GM18907 (cell line): ENCODE measurements at regions not wholly inside any gene's neighbourhood (a gene's known extent, or its start where the extent isn't known, plus 50 kb on each side); places are given as distances from the start of the nearest gene placed in this dataset.

Experiments used
- ATAC-seq: cut with Tn5 transposase; IDR thresholded peaks from one replicate; pipeline ENCODE4 v1.9.1; 2021; ENCODE audit warnings: mild to moderate bottlenecking, moderate library complexity; ENCODE audit not compliant: unreplicated experiment

DNA sequence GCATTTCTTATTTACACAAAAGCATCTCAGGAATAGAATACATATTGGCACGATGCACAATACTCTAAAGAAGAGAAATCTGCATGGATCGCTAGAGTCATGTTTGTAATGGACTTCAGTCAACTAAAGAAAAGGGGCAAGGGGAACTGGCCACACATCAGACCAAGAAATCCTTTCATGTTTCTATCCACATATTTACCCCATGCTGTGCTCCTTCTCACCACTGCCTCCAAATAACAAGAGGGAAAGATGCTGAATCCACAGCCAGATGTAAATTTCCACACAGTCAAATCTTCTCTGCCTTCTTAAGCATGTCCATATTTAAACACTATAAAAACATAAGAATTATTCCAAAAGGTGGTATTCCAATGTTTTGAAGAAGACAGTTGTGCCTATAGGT is 67.6 kb downstream of the COX18 start:
- no peak for ATAC-seq

DNA sequence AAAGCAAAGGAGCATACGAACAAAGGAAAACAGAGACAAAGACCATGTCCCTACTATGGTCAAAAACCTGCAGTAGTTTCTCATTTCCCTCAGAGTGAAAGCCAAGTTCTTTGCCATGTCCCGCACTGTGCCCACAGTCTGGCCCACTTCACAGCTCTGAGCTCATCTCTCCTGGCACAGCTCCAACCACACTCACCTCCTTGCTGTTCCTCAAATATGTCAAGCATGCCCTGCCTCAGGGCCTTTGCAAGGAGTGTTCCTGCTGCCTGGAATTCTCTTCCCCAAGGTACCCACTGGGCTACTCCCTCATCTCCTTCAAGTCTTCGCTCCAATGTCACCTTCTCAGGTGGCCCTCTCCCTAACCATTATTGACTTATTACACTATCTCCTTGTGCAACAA is 72.1 kb downstream of the COX18 start:
- no peak for ATAC-seq

DNA sequence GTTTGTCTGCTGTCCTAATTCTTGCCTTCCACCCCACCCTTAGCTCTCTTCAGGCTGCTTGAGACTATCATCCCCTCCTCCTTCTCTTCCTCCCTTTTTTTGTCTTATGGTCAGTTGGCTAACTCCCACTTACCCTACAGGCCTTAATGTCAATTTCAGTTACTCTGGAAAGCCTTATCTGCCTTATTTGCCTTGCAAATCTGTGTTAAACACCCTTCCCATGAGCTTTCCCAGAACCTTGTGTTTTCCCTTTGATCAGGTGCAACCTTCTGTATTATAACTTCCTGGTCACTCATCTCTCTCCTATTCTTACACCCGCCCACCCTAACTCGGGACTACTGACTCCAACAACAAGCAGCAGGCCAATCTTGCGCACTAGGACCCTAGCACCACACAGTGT is 74.8 kb downstream of the COX18 start:
- ATAC-seq: no peak

DNA sequence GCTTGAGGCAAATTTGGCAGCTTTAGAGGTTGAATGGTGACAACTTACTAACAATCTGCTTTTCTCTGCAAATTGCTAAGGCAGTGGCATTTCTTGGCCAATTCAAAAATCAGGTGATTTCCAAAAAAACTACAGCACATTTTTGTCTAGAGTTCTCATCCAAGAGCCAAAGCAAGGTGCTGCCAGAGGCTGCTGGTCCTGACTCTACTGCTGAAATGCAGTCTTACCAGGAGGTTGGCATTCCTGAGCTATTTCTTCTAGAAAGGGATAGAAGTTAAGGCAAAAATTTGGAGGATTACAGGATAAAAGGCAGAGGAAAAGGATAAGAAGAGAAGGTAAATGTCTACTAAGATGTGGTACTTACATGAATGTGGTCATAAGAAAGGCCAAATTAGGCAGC is 75.6 kb downstream of the COX18 start:
- no peak for ATAC-seq

DNA sequence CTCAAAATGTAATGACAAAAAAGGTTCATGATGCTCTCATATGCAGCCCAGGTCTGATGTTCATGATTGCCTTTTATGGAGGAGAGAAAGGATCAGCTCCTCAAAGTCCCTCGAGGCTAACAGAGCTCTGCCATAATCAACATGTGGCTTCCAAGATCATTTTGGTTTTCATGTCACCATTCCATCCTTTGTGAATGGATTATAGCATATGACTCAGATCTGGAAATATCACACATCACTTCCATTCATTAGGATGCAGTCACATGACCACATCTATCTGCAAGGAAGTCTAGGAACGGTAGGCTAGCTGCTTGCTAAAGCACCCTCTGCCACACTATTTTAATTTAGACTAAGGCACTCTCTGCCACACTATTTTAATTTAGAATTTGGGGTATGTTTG is 77.6 kb downstream of the COX18 start:
- ATAC-seq: no peak

DNA sequence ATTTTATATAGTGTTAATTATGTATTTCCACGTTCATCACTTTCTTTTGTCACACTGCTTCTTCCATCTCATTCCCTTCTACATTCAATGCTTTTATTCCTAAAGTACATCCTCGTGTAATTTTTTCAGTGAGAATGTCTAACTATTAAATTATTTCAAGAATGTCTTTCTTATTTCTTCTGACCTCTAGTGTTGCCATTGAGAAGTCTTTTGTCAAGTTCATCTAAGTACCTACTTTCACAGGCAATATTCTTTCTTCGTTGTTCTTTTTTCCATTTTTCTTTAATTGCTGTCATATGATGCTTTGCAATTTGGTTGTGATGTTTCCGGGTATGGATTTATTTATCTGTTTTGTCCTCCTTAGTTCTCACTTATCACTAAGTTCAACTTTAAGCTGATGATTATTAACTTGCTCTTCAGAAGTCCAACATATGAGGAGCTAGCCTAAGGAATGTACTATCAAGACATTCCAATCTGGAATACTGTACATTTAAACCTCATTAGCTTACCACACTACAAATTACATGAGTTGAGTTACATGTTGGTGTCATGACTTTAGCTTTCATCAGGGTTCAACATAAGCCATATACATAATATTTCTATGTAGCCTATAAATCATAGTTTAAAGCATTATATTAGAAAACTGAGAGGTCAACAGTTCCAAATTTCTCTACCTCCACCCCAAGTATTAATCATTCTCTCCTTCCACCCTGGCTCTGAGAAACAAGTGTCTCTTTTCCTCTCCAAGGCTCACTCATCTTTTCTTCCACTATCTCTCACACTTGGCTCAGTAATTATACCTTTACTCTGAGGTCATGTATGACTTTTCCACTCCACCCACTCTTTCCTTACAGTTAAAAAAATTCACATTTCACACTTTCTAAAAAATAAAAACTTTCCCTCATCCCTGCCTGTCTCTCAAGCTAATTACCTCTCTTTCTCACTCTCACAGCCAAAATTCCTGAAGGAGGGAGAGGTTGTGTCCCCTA is 81.5 kb downstream of the COX18 start:
- no peak for ATAC-seq

DNA sequence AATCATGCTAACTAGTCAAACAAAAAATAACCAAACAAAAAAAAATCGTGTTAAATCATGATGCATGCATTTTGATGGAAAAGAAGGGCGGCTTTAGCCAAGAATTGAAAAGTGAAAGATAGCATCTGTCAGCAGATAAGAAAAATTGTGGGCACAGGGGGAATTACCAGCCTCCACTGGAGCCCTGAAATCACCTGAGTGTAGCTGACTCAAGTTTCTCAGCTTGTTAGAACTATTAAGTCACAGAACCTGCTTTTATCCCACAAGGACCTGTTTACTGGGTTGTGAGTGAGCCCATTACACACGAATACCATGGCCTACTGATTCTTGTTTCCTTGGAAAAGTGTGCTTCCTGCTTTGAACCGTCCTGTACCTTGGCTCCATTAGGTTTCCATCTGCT is 85.2 kb downstream of the COX18 start:
- ATAC-seq: no peak

DNA sequence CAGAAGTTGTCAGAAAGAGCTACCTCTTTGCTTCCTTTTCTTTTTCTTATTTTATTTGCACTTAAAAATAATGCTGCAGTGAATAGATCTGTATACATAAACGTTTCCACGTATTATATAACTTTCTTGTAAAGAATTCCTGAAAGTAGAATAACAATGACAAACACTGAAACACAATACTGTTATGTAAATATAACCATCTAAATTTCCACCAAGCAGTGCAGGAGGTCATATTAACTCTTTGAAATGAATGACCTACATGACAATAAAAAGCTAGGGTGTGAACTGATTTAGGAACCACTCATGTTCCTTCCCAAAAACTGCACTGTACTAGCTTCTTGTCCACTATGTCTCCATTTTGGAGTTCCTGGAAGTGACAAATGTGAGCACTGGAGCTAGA is 85.8 kb downstream of the COX18 start:
- ATAC-seq: no peak

DNA sequence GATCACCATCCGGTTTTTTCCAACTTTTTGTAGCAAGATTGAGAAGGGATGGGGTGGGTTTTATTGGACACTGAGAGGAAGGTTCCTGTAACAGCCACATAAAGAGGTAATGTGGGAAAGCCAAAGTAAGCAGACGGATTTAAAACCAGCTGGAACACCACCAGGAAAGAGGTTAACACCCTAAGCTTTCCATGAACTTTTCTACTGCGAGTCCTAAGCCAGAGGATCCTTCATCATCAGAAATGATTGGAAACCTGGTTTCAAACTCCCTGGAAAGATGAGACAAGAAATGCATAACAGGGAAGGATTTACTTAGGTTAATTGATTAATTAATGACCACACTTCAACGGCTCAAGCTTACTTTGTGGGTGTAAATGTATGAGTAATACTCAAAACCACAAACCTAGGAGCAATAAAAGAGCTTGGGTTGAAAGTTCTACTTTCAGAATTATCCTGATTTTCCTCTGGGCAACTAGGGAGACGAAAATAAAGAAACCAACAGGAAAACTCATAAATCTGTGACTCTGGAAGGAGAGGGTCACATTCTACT is 91.5 kb downstream of the COX18 start:
- no peak for ATAC-seq

DNA sequence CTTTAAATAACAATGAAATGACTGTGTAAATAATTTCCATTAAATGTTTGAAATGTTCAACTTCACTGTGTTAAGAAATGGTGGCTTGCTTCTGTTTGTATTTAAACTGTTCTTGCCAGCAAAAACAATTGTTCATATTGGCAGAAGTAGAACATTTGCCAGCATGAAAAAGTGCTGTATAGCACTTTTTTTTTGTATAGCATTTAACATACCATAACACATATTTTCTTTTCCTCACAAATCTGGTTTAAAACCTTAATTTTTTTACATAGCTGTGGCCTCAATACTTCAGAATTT is 94.1 kb downstream of the COX18 start:
- no peak for ATAC-seq

DNA sequence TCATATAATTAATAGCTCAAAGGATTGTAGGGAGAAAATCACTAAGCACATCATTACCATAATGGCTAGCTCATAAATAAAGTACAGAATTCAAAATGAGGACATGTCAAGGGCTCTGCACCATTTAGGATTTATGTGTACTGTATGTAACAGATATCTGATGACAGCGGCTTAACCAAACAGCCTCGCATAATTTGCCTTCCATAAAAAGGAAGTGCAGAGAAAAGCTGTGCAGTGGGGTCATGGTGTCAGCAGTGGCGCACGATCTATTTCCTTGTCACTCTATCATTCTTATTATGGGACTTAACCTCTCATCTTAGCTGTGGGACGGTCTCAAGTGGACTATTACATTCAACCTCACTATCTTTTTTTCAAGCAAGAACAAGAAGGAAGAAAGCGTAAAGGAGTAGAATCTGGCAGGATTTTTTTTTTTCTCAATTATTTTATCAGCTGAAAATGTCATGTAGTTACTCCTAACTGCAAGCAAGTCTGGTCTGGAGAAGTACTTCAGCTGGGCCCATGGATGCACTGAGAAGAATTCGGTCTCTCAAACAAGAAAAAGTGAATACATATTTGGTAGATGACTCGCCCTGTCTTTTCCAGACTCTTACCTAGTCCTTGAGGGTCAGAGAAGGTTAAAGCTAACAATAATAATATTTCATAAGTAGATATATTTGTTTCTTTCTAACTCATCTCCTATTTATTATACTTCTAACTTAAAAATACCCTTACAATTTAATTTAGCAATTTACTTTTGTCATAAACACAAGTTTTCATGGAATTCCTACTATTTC is 94.6 kb downstream of the COX18 start:
- no peak for ATAC-seq

DNA sequence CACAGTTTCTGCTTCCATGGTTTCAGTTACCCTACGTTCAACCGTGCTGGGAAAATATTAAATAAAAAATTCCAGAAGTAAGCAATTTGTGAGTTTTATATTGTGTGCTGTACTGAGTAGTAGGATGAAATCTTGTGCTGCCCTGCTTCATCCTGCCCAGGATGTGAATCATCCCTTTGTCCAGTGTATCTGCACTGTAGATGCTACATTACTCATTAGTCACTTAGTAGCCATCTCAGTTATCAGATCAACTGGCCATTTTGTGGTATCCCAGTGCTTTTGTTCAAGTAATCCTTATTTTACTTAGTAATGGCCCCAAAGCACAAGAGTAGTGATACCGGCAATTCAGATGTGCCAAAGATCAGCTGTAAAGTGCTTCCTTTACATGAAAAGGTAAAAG is 97.9 kb downstream of the COX18 start:
- no peak for ATAC-seq

DNA sequence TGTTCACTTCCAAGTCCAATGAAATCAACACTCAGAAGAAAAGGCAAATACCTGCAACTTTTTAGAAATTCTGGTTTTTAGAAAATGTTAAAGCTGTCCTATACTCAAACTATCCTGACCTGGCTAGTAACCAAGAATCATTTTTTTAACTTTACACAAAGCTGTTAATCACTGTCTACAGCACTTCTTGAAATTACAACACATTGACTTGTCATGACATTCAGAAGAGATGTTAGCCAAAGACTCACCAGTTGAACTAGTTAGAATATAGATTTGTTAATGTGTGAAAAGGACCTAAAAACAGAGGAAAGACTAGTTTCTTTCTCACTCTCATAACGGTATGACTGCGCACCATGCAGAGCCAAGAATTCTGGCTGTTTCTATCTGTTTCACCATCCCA is 98.8 kb downstream of the COX18 start:
- no peak for ATAC-seq

DNA sequence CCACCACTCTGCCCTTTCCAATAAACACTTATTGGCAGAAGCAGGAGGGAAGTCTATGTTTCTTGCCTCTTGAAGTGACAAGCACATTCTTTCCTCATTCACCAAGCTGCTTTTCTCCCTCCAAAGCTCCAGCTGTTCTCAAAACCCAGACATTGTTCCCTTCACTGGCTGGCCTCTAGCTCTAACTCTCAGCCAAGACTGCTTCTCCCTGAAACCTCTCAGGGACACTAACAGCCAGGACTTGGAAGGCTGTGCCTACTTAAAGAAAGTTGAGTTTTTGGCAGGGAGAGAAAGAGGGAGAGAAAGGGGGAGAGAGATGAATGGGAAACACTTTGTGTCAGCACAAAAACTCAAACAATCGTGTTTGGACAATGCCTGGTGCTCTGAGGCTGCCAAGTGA is 99.5 kb downstream of the COX18 start:
- no peak for ATAC-seq

DNA sequence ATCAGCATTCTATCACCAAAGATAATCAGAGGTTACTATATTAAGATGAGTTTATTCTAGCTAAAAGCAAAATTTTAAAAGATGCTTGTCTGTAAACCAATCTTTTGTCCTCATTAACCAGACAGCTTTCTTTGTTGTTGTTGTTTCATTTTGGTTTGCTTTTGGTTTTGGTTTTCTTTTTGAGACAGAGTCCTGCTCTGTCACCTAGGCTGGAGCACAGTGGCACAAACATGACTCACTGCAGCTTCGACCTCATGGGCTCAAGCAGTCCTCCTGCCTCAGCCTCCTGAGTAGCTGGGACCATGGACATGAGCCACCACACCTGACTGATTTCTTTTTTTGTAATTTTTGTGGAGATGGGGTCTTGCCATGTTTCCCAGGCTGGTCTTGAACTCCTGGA is 102.9 kb downstream of the COX18 start:
- ATAC-seq: no peak

DNA sequence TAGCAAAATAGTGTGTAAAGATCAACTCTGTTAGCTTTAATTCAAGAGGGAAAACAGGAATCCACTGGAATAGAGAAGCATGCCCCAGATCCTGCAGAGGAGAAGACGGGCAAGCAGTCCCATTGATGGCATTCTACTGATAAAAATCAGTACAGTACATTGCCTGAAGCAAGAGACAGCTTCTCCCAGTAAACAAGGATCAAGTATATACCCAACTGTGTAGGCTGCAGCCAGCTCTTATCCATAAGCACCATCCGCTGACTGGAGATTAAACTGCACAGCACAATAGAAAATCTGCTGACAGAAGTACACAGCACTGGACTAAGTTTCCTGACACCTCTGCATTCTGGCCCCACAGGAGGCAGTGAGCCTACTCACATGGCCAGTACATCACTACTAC is 110.1 kb downstream of the COX18 start:
- no peak for ATAC-seq

DNA sequence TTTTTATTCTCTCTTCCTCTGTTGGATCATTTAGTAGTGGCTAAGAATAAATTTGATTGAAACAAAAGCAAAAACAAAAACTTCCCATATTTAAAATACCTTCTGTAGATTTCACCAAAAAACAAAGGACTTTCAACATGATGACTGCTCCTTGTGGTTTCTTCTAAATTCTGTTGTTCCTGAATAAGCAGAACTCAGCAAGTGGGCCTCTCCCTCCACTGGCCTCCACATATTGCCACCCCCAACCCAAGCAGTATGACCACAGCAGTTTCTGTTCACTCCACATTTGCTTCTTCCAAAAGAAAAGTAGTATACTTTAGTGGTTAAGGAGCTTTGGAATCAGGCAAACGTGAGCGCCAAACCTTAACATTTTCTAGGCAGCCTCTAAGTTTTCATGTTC is 114.7 kb downstream of the COX18 start:
- ATAC-seq: no peak

DNA sequence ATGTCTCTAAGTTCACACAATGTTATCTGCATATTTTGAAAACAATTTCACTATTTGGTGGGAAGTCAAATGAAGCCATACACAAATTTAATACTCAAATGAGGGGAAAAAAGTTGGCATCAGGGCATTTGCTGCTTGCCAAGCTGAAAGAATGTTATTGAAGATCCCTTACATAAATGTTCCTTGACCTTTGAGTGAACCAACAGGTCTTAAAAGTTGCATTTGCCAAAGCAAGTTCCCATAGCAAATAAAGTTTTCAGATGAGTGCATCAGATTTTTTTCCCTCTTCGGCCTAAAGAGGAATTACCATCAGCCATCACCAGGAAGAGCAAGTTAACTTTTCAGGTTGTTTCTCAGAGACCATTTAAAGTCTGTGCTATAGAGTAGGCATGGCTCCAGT is 115.9 kb downstream of the COX18 start:
- ATAC-seq: no peak

DNA sequence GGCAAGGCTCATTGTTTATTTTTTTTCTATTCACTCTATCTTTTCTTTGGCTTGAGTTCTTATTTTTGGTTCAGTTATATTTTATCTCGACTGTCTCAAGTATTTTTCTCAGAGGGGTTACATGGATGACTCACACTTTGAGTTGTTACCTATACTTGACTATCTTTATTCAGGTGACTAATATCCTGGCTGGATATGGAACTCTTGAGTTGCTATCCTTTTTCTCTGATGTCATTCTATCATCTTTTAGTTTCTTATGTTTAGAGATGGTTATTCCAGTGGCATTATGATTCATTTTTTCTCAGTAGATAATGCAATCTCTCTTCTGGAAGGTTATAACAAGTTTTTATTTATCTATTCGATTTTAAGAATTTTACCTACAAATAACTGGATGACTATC is 117.9 kb downstream of the COX18 start:
- ATAC-seq: no peak

DNA sequence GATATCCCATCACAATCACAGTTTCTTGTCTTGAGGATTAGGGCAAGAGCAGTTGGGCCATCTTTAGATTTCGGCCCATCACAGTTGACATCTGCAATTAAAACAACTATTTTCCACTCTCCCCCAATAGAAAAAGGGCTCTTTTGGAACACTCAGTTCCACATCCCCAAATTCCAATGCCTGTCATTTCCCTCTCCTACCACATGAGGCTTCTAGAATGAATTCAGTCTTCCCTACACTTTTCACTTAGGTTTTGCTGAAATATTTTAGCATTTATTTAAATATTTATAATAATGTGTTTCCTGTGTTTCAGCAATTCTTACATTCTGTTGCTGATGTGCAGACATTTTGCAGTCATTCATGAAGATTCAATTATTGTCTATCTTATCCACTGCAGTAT is 118.4 kb downstream of the COX18 start:
- no peak for ATAC-seq

DNA sequence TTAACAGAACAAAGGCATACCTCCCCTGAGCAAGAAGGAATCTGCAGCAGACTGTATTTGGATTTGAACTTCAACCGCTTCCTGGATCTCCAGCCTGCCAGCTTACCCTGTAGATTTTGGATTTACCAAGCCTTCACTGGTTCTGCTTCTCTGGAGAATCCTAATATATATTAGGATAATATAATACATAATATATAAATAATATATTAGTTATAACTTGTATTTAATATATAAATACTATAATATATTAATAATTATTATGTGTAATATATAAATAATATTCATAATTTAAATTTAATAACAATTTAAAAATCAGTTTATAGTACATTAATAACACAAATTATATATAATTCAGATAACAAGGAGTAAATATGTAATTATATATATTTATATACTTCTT is 121.4 kb downstream of the COX18 start:
- no peak for ATAC-seq

DNA sequence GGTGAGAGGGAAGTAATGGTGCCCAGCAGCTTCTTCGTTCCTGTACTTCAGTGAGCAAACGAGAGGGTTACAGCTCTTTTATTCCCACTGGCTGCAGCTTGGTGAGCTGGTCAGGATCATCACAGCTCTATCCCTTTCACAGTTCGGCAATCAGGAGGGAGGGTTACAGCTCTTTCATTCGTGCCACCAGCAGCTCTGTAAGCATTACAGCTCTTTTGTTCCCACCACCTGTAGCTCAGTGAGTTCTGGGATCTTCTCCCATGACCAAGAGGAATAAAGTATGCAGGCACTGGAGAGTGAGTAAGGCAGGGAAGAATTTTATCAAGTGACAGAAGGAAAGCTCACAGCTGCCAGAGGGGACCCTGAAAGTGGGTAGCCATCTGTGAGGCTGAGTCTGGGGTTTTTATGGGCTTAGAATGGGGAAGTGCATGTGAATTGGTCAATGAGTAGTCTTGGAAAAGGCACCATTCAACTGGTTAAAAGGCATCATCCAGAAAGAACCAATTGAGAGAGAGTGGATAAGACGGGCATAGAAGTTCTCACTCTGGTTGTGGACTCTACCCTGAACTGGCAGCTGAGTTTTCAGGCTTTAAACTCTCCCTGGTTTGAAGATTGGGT is 123.7 kb downstream of the COX18 start:
- ATAC-seq: no peak
